Uterus (tissue), 2 donors: ENCODE measurements at regions not wholly inside any gene's neighbourhood (a gene's known extent, or its start where the extent isn't known, plus 50 kb on each side); places are given as distances from the start of the nearest gene placed in this dataset.

Experiments
- CTCF ChIP-seq, 4 experiments: fragments of 200-600 bp in 2 of 4; fragments of 450-650 bp in 2 of 4; sonication (generic) in 2 of 4; IDR thresholded peaks; one replicate each; pipeline ENCODE4 v1.5.1; 2016 to 2019; ENCODE audit warnings: antibody characterized with exemption in 4 of 4, mild to moderate bottlenecking in 2 of 4, moderate library complexity in 1 of 4
- POLR2A ChIP-seq, 2 donors: fragments of 450-650 bp; IDR thresholded peaks; one replicate each; pipeline ENCODE4 v1.6.1; 2016; ENCODE audit warnings: antibody characterized with exemption in 2 of 2, mild to moderate bottlenecking in 1 of 2, moderate library complexity in 1 of 2

GRCh38 chr6:67768972-67769371 is 866.1 kb upstream of the ADGRB3 start:
- TF ChIP-seq CTCF (IDR thresholded peaks at IDR 0.05): no peak
- no peak for TF ChIP-seq POLR2A (IDR thresholded peaks at IDR 0.05)
